HG03064 (cell line): ENCODE measurements at regions not wholly inside any gene's neighbourhood (a gene's known extent, or its start where the extent isn't known, plus 50 kb on each side); places are given as distances from the start of the nearest gene placed in this dataset.

ENCODE experiments used
- ATAC-seq: cut with Tn5 transposase; IDR thresholded peaks from one replicate; pipeline ENCODE4 v1.9.1; 2021; ENCODE audit warnings: low read depth; ENCODE audit not compliant: unreplicated experiment

GRCh38 chr18:8942909-8943545 lies 159.5 kb upstream of the NDUFV2 start:
- ATAC-seq: no peak

GRCh38 chr18:8943900-8944870 lies 158.3 kb upstream of the NDUFV2 start:
- no peak for ATAC-seq

GRCh38 chr18:8944871-8945245 lies 157.6 kb upstream of the NDUFV2 start:
- no peak for ATAC-seq

- no peak for ATAC-seq
These were observed 157.0 kb upstream of the NDUFV2 start for GRCh38 chr18:8945514-8945913.

GRCh38 chr18:8946066-8946838 lies 156.2 kb upstream of the NDUFV2 start:
- ATAC-seq: no peak

GRCh38 chr18:8947566-8947965 lies 154.9 kb upstream of the NDUFV2 start:
- no peak for ATAC-seq

- no peak for ATAC-seq
These were observed 154.5 kb upstream of the NDUFV2 start for GRCh38 chr18:8948011-8948410.

GRCh38 chr18:8948471-8949149 lies 153.9 kb upstream of the NDUFV2 start:
- ATAC-seq: no peak

- no peak for ATAC-seq
These were observed 153.3 kb upstream of the NDUFV2 start for GRCh38 chr18:8949206-8949605.

GRCh38 chr18:8951491-8951890 lies 151.0 kb upstream of the NDUFV2 start:
- ATAC-seq: no peak

GRCh38 chr18:8952174-8952573 lies 150.3 kb upstream of the NDUFV2 start:
- ATAC-seq: no peak

- no peak for ATAC-seq
These were observed 149.4 kb upstream of the NDUFV2 start for GRCh38 chr18:8952769-8953760.

GRCh38 chr18:8957731-8958130 lies 144.8 kb upstream of the NDUFV2 start:
- ATAC-seq: no peak

- ATAC-seq: no peak
These were observed 143.8 kb upstream of the NDUFV2 start for GRCh38 chr18:8958660-8959059.

GRCh38 chr18:8959551-8960135 lies 142.9 kb upstream of the NDUFV2 start:
- ATAC-seq: no peak

GRCh38 chr18:8960740-8961657 lies 141.5 kb upstream of the NDUFV2 start:
- ATAC-seq: no peak

- ATAC-seq: no peak
These were observed 140.2 kb upstream of the NDUFV2 start for GRCh38 chr18:8962192-8962779.
